Endothelial cell of umbilical vein (primary cell): ENCODE measurements at regions not wholly inside any gene's neighbourhood (a gene's known extent, or its start where the extent isn't known, plus 50 kb on each side); places are given as distances from the start of the nearest gene placed in this dataset.

Experiments used
- BruUV-seq: library from RNA; stranded (reverse); fragments of 400-500 nt; replicated peaks from 2 replicates; lab custom pipeline; 2021; lab: Mats Ljungman, UMichigan
- CTCF ChIA-PET: fragments of 300-600, 350-600 bp; sonication (Branson Sonifier 250); formaldehyde crosslinking; loops from one replicate; lab custom pipeline; 2021; ENCODE audit warnings: antibody characterized with exemption, inconsistent platforms; lab: Charles Lee
- POLR2A ChIA-PET: fragments of 300-600, 350-600 bp; sonication (Branson Sonifier 250); formaldehyde crosslinking; loops from one replicate; lab custom pipeline; 2021; ENCODE audit warnings: antibody characterized with exemption, inconsistent platforms; lab: Charles Lee
- DNase-seq: peaks from one replicate; pipeline ENCODE4 v3.0.0-alpha.2; 2011; ENCODE audit warnings: low read depth, low spot score
- FAIRE-seq: peaks from 2 replicates; lab custom pipeline; 2011; peaks lifted over from hg19 to GRCh38; lab: Jason Lieb, UNC
- H2AFZ ChIP-seq: 2 replicates; pipeline ENCODE4 v1.6.0; 2012; ENCODE audit warnings: low read depth, low read length, control low read depth, inconsistent platforms
- H3K27ac ChIP-seq: 2 replicates; pipeline ENCODE4 v1.5.1; 2011; ENCODE audit warnings: low read depth, mild to moderate bottlenecking, control low read depth, low read length, moderate library complexity; ENCODE audit not compliant: insufficient read depth
- H3K27me3 ChIP-seq, 2 experiments: 2 replicates each; pipeline versions ENCODE4 v1.6.0 to v1.6.1; 2011; ENCODE audit warnings: low read length in 2 of 2, mixed read lengths in 1 of 2; ENCODE audit not compliant: control insufficient read depth in 2 of 2, insufficient read depth in 2 of 2
- H3K36me3 ChIP-seq, 2 experiments: 2 replicates in 1 of 2; 3 replicates in 1 of 2; pipeline ENCODE4 v1.5.1; 2011; ENCODE audit warnings: low read length in 2 of 2, mild to moderate bottlenecking in 1 of 2, moderate library complexity in 1 of 2; ENCODE audit not compliant: control insufficient read depth in 2 of 2, insufficient read depth in 2 of 2; ENCODE audit errors: extremely low read depth in 1 of 2
- H3K4me1 ChIP-seq: 3 replicates; pipeline ENCODE4 v1.5.1; 2011; ENCODE audit warnings: mild to moderate bottlenecking, low read length; ENCODE audit not compliant: control insufficient read depth, insufficient read depth; ENCODE audit errors: extremely low read depth
- H3K4me2 ChIP-seq: 2 replicates; pipeline ENCODE4 v1.6.1; 2011; ENCODE audit warnings: low read length, control low read depth, mixed read lengths; ENCODE audit not compliant: insufficient read depth
- H3K4me3 ChIP-seq, 3 experiments: fragments of 200-600 bp in 1 of 3; sonication (generic), shearing (Covaris generic) in 1 of 3; replicated peaks in 1 of 3; 2 replicates each; pipeline ENCODE4 v1.5.1; 2011 to 2016; ENCODE audit warnings: control low read depth in 3 of 3, low read length in 3 of 3, mild to moderate bottlenecking in 2 of 3, inconsistent platforms in 1 of 3, low read depth in 1 of 3, moderate library complexity in 1 of 3; ENCODE audit not compliant: insufficient read depth in 1 of 3
- H3K79me2 ChIP-seq: 2 replicates; pipeline ENCODE4 v1.6.0; 2012; ENCODE audit warnings: low read length, inconsistent platforms; ENCODE audit not compliant: control insufficient read depth, insufficient read depth
- H3K9ac ChIP-seq: replicated peaks from 2 replicates; pipeline ENCODE3; 2011; ENCODE audit warnings: low read length, control low read depth; ENCODE audit not compliant: insufficient read depth; ENCODE audit errors: extremely low read depth
- H3K9me1 ChIP-seq: replicated peaks from 3 replicates; pipeline ENCODE4 v1.6.0; 2011; ENCODE audit warnings: mild to moderate bottlenecking, low read length; ENCODE audit not compliant: control insufficient read depth, insufficient read depth; ENCODE audit errors: extremely low read depth
- H3K9me3 ChIP-seq: replicated peaks from 2 replicates; pipeline ENCODE4 v1.5.1; 2012; ENCODE audit warnings: low read length, inconsistent platforms; ENCODE audit not compliant: control insufficient read depth, insufficient read depth
- H4K20me1 ChIP-seq: replicated peaks from 2 replicates; pipeline ENCODE3; 2011; ENCODE audit warnings: mild to moderate bottlenecking, low read length; ENCODE audit not compliant: control insufficient read depth, insufficient read depth; ENCODE audit errors: extremely low read depth
- CTCF ChIP-seq, 2 donors: IDR thresholded peaks; 1 replicate in 1 of 2; 2 replicates in 1 of 2; pipeline ENCODE4 v1.5.1; 2011; ENCODE audit warnings: low read length in 2 of 2, mild to moderate bottlenecking in 2 of 2, moderate library complexity in 2 of 2, control low read depth in 1 of 2, inconsistent platforms in 1 of 2, low read depth in 1 of 2; ENCODE audit not compliant: insufficient read depth in 1 of 2; ENCODE audit errors: extremely low read depth in 1 of 2
- EZH2 ChIP-seq: IDR thresholded peaks from 2 replicates; pipeline ENCODE4 v1.6.1; 2012; ENCODE audit warnings: borderline replicate concordance, low read depth, mild to moderate bottlenecking, moderate library complexity, low read length, inconsistent platforms; ENCODE audit not compliant: severe bottlenecking
- FOS ChIP-seq: IDR thresholded peaks from 2 replicates; pipeline ENCODE4 v1.6.1; 2011; ENCODE audit warnings: mild to moderate bottlenecking, low read length, moderate library complexity, borderline replicate concordance; ENCODE audit not compliant: insufficient read depth
- GATA2 ChIP-seq: IDR thresholded peaks from 2 replicates; pipeline ENCODE4 v1.7.0; 2011; ENCODE audit warnings: low read depth, mild to moderate bottlenecking, moderate library complexity, mixed read lengths, low read length; ENCODE audit not compliant: insufficient read length, insufficient read depth
- JUN ChIP-seq: IDR thresholded peaks from 2 replicates; pipeline ENCODE4 v1.6.1; 2011; ENCODE audit warnings: borderline replicate concordance, low read depth; ENCODE audit not compliant: insufficient read length, insufficient read depth
- MAX ChIP-seq: IDR thresholded peaks from 2 replicates; pipeline ENCODE4 v1.6.1; 2011; ENCODE audit not compliant: insufficient read depth, insufficient read length
- MYC ChIP-seq: IDR thresholded peaks from one replicate; pipeline ENCODE4 v1.6.1; 2011; ENCODE audit warnings: mild to moderate bottlenecking, low read depth, low read length
- POLR2A ChIP-seq: IDR thresholded peaks from 2 replicates; pipeline ENCODE4 v1.6.1; 2012; ENCODE audit warnings: low read depth, mild to moderate bottlenecking, control low read depth, low read length
- POLR2AphosphoS5 ChIP-seq: IDR thresholded peaks from 2 replicates; pipeline ENCODE4 v1.6.1; 2012; ENCODE audit warnings: low read depth, mild to moderate bottlenecking, control low read depth, low read length, moderate library complexity; ENCODE audit not compliant: insufficient read depth
- dilution Hi-C: fragments of 300-500 bp; cut with MboI; formaldehyde crosslinking; loops from one replicate; pipeline ENCODE4 v1.15.0; 2019; ENCODE audit warnings: low sequenced_read_pairs; ENCODE audit not compliant: extremely low pct_ligation_motif_present
- intact Hi-C: fragments of 100-400 bp; cut with micrococcal nuclease; formaldehyde crosslinking; loops from one replicate; pipeline ENCODE4 v1.10.0; 2022

- H3K9me1 ChIP-seq: no peaks in the 10 kb centered on the region
- no peaks in the 10 kb centered on the region for H3K4me1 ChIP-seq
- no peak overlapping the region for H3K9ac ChIP-seq
- CTCF ChIA-PET: no interaction called here
- DNase-seq (no peak), FAIRE-seq (no peak)
- H3K27me3 ChIP-seq: no peaks in the 10 kb centered on the region
- H2AFZ ChIP-seq: no peak overlapping the region
- no peaks in the 10 kb centered on the region for H4K20me1 ChIP-seq
- dilution Hi-C loops (no loop called here), intact Hi-C loops (no loop called here)
- H3K4me3 ChIP-seq: no peak overlapping the region
- BruUV-seq: no TSS peak
- no peak for TF ChIP-seq JUN
- no peak for TF ChIP-seq POLR2AphosphoS5
- no peak for TF ChIP-seq MAX
- no peak for TF ChIP-seq FOS
- TF ChIP-seq MYC: no peak
- no peak for TF ChIP-seq CTCF (IDR thresholded peaks at IDR 0.05; ENCODE audit: extremely low read depth in 1 of 2, insufficient read depth in 1 of 2, low read depth in 1 of 2, low read length in 2 of 2)
- TF ChIP-seq POLR2A: no peak
- TF ChIP-seq GATA2: no peak
- no peak for TF ChIP-seq EZH2
- H3K4me2 ChIP-seq: no peak overlapping the region
- no peak overlapping the region for H3K27ac ChIP-seq
- H3K36me3 ChIP-seq: no peaks in the 10 kb centered on the region
- H3K9me3 ChIP-seq: no peaks in the 10 kb centered on the region
- no peaks in the 10 kb centered on the region for H3K79me2 ChIP-seq
- POLR2A ChIA-PET: no interaction called here
These were observed 886.0 kb upstream of the CDH2 start for GRCh38 chr18:29062921-29063320.
